GM12801 (cell line): ENCODE measurements at regions not wholly inside any gene's neighbourhood (a gene's known extent, or its start where the extent isn't known, plus 50 kb on each side); places are given as distances from the start of the nearest gene placed in this dataset.

Experiments used
- CTCF ChIP-seq: IDR thresholded peaks from one replicate; pipeline ENCODE4 v1.5.1; 2011; ENCODE audit warnings: control low read depth; ENCODE audit not compliant: insufficient read length; ENCODE audit errors: extremely low read depth

- TF ChIP-seq CTCF = no peak
These were observed 62.9 kb upstream of the SYT6 start for GRCh38 chr1:114216431-114217173.

GRCh38 chr1:114215436-114215835, 61.8 kb upstream of the SYT6 start:
- TF ChIP-seq CTCF = no peak

- no peak for TF ChIP-seq CTCF
These were observed 60.3 kb upstream of the SYT6 start for GRCh38 chr1:114214016-114214415.

GRCh38 chr1:114209971-114210370, 56.3 kb upstream of the SYT6 start:
- TF ChIP-seq CTCF = no peak

- no peak for TF ChIP-seq CTCF
These were observed 55.0 kb upstream of the SYT6 start for GRCh38 chr1:114208714-114209113.

GRCh38 chr1:114208106-114208505, 54.4 kb upstream of the SYT6 start:
- no peak for TF ChIP-seq CTCF

GRCh38 chr1:114207635-114208034, 54.0 kb upstream of the SYT6 start:
- no peak for TF ChIP-seq CTCF
